OCI-LY1 (cell line): ENCODE measurements at regions not wholly inside any gene's neighbourhood (a gene's known extent, or its start where the extent isn't known, plus 50 kb on each side); places are given as distances from the start of the nearest gene placed in this dataset.

Experiments used
- H2AFZ ChIP-seq: fragments of 200-600 bp; sonication (generic), shearing (Covaris generic); 2 replicates; pipeline ENCODE4 v1.6.0; 2014; ENCODE audit warnings: antibody characterized with exemption, mild to moderate bottlenecking, low read length
- H3F3A ChIP-seq: fragments of 200-600 bp; sonication (generic), shearing (Covaris generic); 2 replicates; pipeline ENCODE4 v1.6.0; 2014; ENCODE audit warnings: mild to moderate bottlenecking, antibody characterized with exemption, low read length, moderate library complexity; ENCODE audit not compliant: insufficient read depth
- H3K27ac ChIP-seq: fragments of 200-600 bp; sonication (generic); 2 replicates; pipeline ENCODE4 v1.5.1; 2014; ENCODE audit warnings: low read length, mixed run types, mild to moderate bottlenecking, low read depth; ENCODE audit not compliant: poor library complexity, severe bottlenecking
- H3K27me3 ChIP-seq: fragments of 200-600 bp; sonication (generic); 2 replicates; pipeline ENCODE4 v1.6.0; 2014; ENCODE audit warnings: antibody characterized with exemption, mild to moderate bottlenecking, low read length, moderate library complexity; ENCODE audit not compliant: insufficient read depth
- H3K36me3 ChIP-seq: fragments of 200-600 bp; sonication (generic); 2 replicates; pipeline ENCODE4 v1.6.1; 2014; ENCODE audit warnings: mild to moderate bottlenecking, antibody characterized with exemption, low read length, moderate library complexity, mixed read lengths; ENCODE audit not compliant: insufficient read depth
- H3K4me1 ChIP-seq: fragments of 200-600 bp; sonication (generic); 2 replicates; pipeline ENCODE4 v1.5.1; 2014; ENCODE audit warnings: mild to moderate bottlenecking, low read length, moderate library complexity; ENCODE audit not compliant: insufficient read depth, severe bottlenecking
- H3K4me2 ChIP-seq: fragments of 200-600 bp; sonication (generic), shearing (Covaris generic); 2 replicates; pipeline ENCODE4 v1.6.1; 2014; ENCODE audit warnings: low read length
- H3K4me3 ChIP-seq: fragments of 200-600 bp; sonication (generic); 2 replicates; pipeline ENCODE4 v1.5.1; 2014; ENCODE audit warnings: low read length, low read depth, mild to moderate bottlenecking, mixed read lengths; ENCODE audit not compliant: poor library complexity, severe bottlenecking
- H3K79me2 ChIP-seq: fragments of 200-600 bp; shearing (Covaris generic); 2 replicates; pipeline ENCODE4 v1.6.1; 2016; ENCODE audit warnings: mixed run types, low read length, mixed read lengths; ENCODE audit not compliant: insufficient read depth
- H3K9ac ChIP-seq: fragments of 200-600 bp; sonication (generic), shearing (Covaris generic); 2 replicates; pipeline ENCODE4 v1.6.1; 2014; ENCODE audit warnings: mild to moderate bottlenecking, low read length, mixed read lengths
- H3K9me2 ChIP-seq: fragments of 200-600 bp; sonication (generic), shearing (Covaris generic); 2 replicates; pipeline ENCODE4 v1.6.1; 2014; ENCODE audit warnings: low read depth, mild to moderate bottlenecking, low read length, mixed read lengths
- H3K9me3 ChIP-seq: fragments of 200-600 bp; shearing (Covaris generic); 2 replicates; pipeline ENCODE4 v1.6.1; 2014; ENCODE audit warnings: low read length, mixed read lengths
- H4K20me1 ChIP-seq: fragments of 200-600 bp; sonication (generic), shearing (Covaris generic); 2 replicates; pipeline ENCODE4 v1.6.0; 2016; ENCODE audit warnings: mild to moderate bottlenecking, low read length; ENCODE audit not compliant: insufficient read depth
- EZH2 ChIP-seq: fragments of 200-600 bp; sonication (generic), shearing (Covaris generic); IDR thresholded peaks from 2 replicates; pipeline ENCODE4 v1.8.0; 2017; ENCODE audit warnings: borderline replicate concordance, mixed run types, mild to moderate bottlenecking, antibody characterized with exemption, low read length, moderate library complexity, mixed read lengths
- TF ChIP-seq, protein P1 (sequence below): fragments of 200-600 bp; sonication (generic), shearing (Covaris generic); IDR thresholded peaks from 2 replicates; pipeline ENCODE4 v1.5.1; 2017; ENCODE audit warnings: mild to moderate bottlenecking, antibody characterized with exemption, low read length, moderate library complexity, mixed read lengths

DNA sequence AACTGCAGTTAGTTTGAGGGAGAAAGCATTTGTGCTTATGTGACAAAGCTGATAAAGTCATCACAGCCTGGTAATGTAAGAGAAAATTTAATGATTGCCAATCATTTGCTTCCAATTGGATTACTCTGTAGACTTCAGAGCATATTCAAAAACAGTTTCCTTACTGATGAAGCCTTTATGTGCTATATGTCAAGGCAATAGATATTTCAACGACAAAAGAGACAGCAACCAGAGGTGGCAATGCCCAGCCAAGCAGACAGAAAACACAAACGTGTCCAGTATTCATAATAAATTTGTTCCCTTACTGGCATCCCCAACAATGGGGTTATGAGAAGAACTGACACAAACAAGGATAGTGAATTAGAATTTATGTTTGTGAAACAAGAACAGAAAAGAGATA, 1840.3 kb upstream of the PCDH7 start:
- Histone ChIP-seq H3K27ac (no peak overlapping the region), H3K9me3 (no peaks in the 10 kb centered on the region), H3K4me1 (no peaks in the 10 kb centered on the region), H3K27me3 (no peaks in the 10 kb centered on the region), H3K4me2 (no peak overlapping the region), H3K9ac (no peak overlapping the region), H3K36me3 (no peaks in the 10 kb centered on the region), H2AFZ (no peak overlapping the region), H3F3A (no peaks in the 10 kb centered on the region), H4K20me1 (no peaks in the 10 kb centered on the region), H3K4me3 (no peak overlapping the region), H3K9me2 (no peaks in the 10 kb centered on the region), H3K79me2 (no peaks in the 10 kb centered on the region)
- TF ChIP-seq, protein P1, sequence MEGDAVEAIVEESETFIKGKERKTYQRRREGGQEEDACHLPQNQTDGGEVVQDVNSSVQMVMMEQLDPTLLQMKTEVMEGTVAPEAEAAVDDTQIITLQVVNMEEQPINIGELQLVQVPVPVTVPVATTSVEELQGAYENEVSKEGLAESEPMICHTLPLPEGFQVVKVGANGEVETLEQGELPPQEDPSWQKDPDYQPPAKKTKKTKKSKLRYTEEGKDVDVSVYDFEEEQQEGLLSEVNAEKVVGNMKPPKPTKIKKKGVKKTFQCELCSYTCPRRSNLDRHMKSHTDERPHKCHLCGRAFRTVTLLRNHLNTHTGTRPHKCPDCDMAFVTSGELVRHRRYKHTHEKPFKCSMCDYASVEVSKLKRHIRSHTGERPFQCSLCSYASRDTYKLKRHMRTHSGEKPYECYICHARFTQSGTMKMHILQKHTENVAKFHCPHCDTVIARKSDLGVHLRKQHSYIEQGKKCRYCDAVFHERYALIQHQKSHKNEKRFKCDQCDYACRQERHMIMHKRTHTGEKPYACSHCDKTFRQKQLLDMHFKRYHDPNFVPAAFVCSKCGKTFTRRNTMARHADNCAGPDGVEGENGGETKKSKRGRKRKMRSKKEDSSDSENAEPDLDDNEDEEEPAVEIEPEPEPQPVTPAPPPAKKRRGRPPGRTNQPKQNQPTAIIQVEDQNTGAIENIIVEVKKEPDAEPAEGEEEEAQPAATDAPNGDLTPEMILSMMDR, result no peak
- TF ChIP-seq EZH2, result no peak

DNA sequence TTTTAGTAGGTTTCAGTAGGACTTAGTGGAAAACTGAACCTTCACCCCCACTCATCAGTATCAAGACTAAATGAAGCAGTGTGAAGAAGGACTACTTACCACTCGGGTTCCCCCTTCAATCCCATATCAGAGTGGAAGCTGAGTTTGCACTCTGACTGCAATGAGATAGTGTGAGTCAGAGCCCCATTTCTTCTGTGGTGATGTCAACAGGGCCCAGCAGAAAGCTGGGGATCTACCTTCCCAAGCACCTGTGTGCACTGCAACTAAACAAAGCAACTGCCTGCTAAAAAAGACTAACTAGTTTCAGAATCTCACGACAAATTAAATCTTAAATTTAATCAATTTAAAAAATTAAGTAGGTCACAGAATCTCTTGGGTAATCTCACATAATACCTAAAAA, 1837.0 kb upstream of the PCDH7 start:
- Histone ChIP-seq H4K20me1 (no peaks in the 10 kb centered on the region), H2AFZ (no peak overlapping the region)
- TF ChIP-seq EZH2, result no peak
- TF ChIP-seq, protein P1, result no peak

DNA sequence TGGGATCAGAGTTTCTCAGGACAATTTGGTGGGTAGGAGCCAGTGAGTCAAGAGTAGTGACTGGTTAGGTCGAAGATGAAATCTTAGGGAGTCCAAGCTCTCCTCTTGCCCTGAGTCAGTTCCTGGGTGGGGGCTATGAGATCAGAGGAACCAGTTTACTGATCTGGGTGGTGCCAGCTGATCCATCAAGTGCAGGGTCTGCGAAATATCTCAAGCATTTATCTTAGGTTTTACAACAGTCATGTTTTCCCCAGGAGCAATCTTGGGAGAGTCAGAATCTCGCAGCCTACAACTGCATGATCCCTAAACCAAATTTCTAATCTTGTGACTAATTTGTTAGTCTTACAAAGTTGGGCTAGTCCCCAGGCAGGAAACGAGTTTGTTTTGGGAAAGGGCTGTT, 1833.2 kb upstream of the PCDH7 start:
- TF ChIP-seq, protein P1, result no peak
- no peak for TF ChIP-seq EZH2

More for the DNA sequence above, 1837.0 kb upstream of the PCDH7 start:
- no peaks in the 10 kb centered on the region for H3K9me3 ChIP-seq
- no peaks in the 10 kb centered on the region for H3K36me3 ChIP-seq
- H3K79me2 ChIP-seq, result no peaks in the 10 kb centered on the region
- no peak overlapping the region for H3K27ac ChIP-seq
- no peak overlapping the region for H3K4me3 ChIP-seq
- no peak overlapping the region for H3K9ac ChIP-seq
- H3K9me2 ChIP-seq, result no peaks in the 10 kb centered on the region
- no peaks in the 10 kb centered on the region for H3K27me3 ChIP-seq
- no peaks in the 10 kb centered on the region for H3K4me1 ChIP-seq
- no peak overlapping the region for H3K4me2 ChIP-seq
- H3F3A ChIP-seq, result no peaks in the 10 kb centered on the region

More for the DNA sequence above, 1833.2 kb upstream of the PCDH7 start:
- H3K27ac ChIP-seq, result no peak overlapping the region
- no peak overlapping the region for H3K9ac ChIP-seq
- H4K20me1 ChIP-seq, result no peaks in the 10 kb centered on the region
- H3K27me3 ChIP-seq, result no peaks in the 10 kb centered on the region
- H2AFZ ChIP-seq, result no peak overlapping the region
- H3F3A ChIP-seq, result no peaks in the 10 kb centered on the region
- H3K4me3 ChIP-seq, result no peak overlapping the region
- H3K9me2 ChIP-seq, result no peaks in the 10 kb centered on the region
- H3K4me2 ChIP-seq, result no peak overlapping the region
- no peaks in the 10 kb centered on the region for H3K4me1 ChIP-seq
- no peaks in the 10 kb centered on the region for H3K9me3 ChIP-seq
- no peaks in the 10 kb centered on the region for H3K79me2 ChIP-seq
- no peaks in the 10 kb centered on the region for H3K36me3 ChIP-seq
